DND-41 (cell line): ENCODE measurements at regions not wholly inside any gene's neighbourhood (a gene's known extent, or its start where the extent isn't known, plus 50 kb on each side); places are given as distances from the start of the nearest gene placed in this dataset.

ENCODE experiments used
- ATAC-seq: fragments of 200-7000 bp; cut with Tn5 transposase; 3 replicates; pipeline ENCODE4 v1.9.1; 2021; ENCODE audit warnings: low read depth; ENCODE audit not compliant: insufficient read depth
- DNase-seq: peaks from one replicate; pipeline ENCODE4 v3.0.0-alpha.2; 2020
- H2AFZ ChIP-seq: 2 replicates; pipeline ENCODE4 v1.6.0; 2012; ENCODE audit warnings: low read depth, low read length
- H3K27ac ChIP-seq: 2 replicates; pipeline ENCODE4 v1.5.1; 2012; ENCODE audit warnings: low read length, inconsistent platforms
- H3K27me3 ChIP-seq: fragments of 200-600 bp; sonication (generic); 2 replicates; pipeline ENCODE4 v1.6.0; 2012; ENCODE audit warnings: low read length, mild to moderate bottlenecking, inconsistent platforms; ENCODE audit not compliant: insufficient read depth, poor library complexity
- H3K36me3 ChIP-seq: 2 replicates; pipeline ENCODE4 v1.5.1; 2012; ENCODE audit warnings: low read length, inconsistent platforms; ENCODE audit not compliant: insufficient read depth
- H3K4me1 ChIP-seq: 2 replicates; pipeline ENCODE4 v1.5.1; 2012; ENCODE audit warnings: mild to moderate bottlenecking, low read length; ENCODE audit not compliant: insufficient read depth
- H3K4me2 ChIP-seq: 2 replicates; pipeline ENCODE4 v1.6.0; 2012; ENCODE audit warnings: mild to moderate bottlenecking, moderate library complexity, low read length, inconsistent platforms; ENCODE audit not compliant: insufficient read depth
- H3K4me3 ChIP-seq, 2 experiments: fragments of 200-600 bp in 1 of 2; shearing (Covaris generic) in 1 of 2; 2 replicates each; pipeline ENCODE4 v1.5.1; 2012 to 2016; ENCODE audit warnings: inconsistent platforms in 2 of 2, low read length in 2 of 2, mild to moderate bottlenecking in 2 of 2, low read depth in 1 of 2, moderate library complexity in 1 of 2
- H3K79me2 ChIP-seq: 2 replicates; pipeline ENCODE4 v1.6.0; 2012; ENCODE audit warnings: low read length, inconsistent platforms; ENCODE audit not compliant: insufficient read depth
- H3K9ac ChIP-seq: 2 replicates; pipeline ENCODE4 v1.6.0; 2012; ENCODE audit warnings: low read depth, mild to moderate bottlenecking, inconsistent platforms, low read length, moderate library complexity
- H3K9me3 ChIP-seq: 2 replicates; pipeline ENCODE4 v1.5.1; 2012; ENCODE audit warnings: low read length, moderate library complexity, mild to moderate bottlenecking, inconsistent platforms; ENCODE audit not compliant: insufficient read depth, severe bottlenecking
- H4K20me1 ChIP-seq: 2 replicates; pipeline ENCODE4 v1.6.0; 2012; ENCODE audit warnings: low read length; ENCODE audit not compliant: insufficient read depth
- EZH2 ChIP-seq: IDR thresholded peaks from 3 replicates; pipeline ENCODE4 v1.6.1; 2012; ENCODE audit warnings: borderline replicate concordance, low read depth, mild to moderate bottlenecking, moderate library complexity, low read length, inconsistent platforms; ENCODE audit not compliant: severe bottlenecking
- TF ChIP-seq, protein P1 (sequence below): IDR thresholded peaks from 2 replicates; pipeline ENCODE4 v1.5.1; 2012; ENCODE audit warnings: borderline replicate concordance, low read length, moderate library complexity, mild to moderate bottlenecking; ENCODE audit not compliant: poor library complexity, severe bottlenecking; ENCODE audit errors: extremely low read depth

DNA sequence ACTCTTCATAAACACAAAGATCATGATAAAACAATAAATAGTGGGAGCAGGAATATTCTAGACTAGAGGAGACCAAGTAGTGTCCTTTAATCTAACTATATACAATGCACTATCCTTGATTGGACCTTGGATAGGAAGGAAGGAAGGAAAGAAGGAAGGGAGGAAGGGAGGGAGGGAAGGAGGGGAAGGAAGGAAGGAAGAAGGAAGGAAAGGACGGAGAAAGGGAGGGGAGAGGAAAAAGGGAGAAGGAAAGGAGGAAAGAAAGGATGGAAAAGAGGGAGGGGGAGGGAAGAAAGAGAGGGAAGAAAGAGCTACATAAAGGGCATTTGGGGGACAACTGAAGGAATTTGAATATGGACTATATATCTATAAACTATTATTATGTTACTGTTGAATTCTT is 95.0 kb upstream of the SMARCAD1 start:
- Histone ChIP-seq H3K9ac (no peak overlapping the region), H3K79me2 (no peaks in the 10 kb centered on the region), H2AFZ (no peak overlapping the region), H3K4me1 (no peaks in the 10 kb centered on the region), H3K4me2 (no peak overlapping the region), H3K27me3 (peaks cover 7% of the 10 kb centered on the region), H3K4me3 (no peak overlapping the region), H3K9me3 (no peaks in the 10 kb centered on the region), H3K27ac (no peak overlapping the region), H3K36me3 (no peaks in the 10 kb centered on the region), H4K20me1 (no peaks in the 10 kb centered on the region)
- no peak for DNase-seq
- no peak for TF ChIP-seq EZH2
- TF ChIP-seq, protein P1, sequence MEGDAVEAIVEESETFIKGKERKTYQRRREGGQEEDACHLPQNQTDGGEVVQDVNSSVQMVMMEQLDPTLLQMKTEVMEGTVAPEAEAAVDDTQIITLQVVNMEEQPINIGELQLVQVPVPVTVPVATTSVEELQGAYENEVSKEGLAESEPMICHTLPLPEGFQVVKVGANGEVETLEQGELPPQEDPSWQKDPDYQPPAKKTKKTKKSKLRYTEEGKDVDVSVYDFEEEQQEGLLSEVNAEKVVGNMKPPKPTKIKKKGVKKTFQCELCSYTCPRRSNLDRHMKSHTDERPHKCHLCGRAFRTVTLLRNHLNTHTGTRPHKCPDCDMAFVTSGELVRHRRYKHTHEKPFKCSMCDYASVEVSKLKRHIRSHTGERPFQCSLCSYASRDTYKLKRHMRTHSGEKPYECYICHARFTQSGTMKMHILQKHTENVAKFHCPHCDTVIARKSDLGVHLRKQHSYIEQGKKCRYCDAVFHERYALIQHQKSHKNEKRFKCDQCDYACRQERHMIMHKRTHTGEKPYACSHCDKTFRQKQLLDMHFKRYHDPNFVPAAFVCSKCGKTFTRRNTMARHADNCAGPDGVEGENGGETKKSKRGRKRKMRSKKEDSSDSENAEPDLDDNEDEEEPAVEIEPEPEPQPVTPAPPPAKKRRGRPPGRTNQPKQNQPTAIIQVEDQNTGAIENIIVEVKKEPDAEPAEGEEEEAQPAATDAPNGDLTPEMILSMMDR: no peak
- no peak for ATAC-seq

DNA sequence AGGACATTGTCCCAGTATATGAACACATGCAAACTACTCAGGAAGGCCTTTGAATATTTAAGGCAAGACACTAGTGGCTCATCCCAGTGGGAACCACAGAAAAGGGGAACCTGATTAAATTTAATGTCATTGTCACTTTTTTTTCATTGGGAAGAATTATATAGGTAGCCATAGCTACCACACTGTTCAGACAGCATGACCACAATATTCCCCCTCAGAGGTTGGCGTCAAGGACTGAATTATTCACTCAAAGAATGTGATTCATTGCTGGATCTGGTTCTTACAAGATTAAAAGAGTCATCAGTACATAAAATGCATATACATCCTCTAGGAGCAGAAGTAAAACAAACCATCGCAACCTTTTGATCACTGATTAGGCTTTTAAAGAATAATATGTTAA is 92.0 kb upstream of the SMARCAD1 start:
- ATAC-seq (no peak), DNase-seq (no peak)
- Histone ChIP-seq H3K79me2 (no peaks in the 10 kb centered on the region), H4K20me1 (no peaks in the 10 kb centered on the region), H3K27ac (no peak overlapping the region), H3K36me3 (no peaks in the 10 kb centered on the region), H3K4me3 (no peak overlapping the region), H3K9ac (no peak overlapping the region), H2AFZ (no peak overlapping the region), H3K27me3 (peaks cover 2% of the 10 kb centered on the region), H3K4me2 (no peak overlapping the region), H3K9me3 (no peaks in the 10 kb centered on the region), H3K4me1 (no peaks in the 10 kb centered on the region)
- no peak for TF ChIP-seq EZH2
- TF ChIP-seq, protein P1: no peak

DNA sequence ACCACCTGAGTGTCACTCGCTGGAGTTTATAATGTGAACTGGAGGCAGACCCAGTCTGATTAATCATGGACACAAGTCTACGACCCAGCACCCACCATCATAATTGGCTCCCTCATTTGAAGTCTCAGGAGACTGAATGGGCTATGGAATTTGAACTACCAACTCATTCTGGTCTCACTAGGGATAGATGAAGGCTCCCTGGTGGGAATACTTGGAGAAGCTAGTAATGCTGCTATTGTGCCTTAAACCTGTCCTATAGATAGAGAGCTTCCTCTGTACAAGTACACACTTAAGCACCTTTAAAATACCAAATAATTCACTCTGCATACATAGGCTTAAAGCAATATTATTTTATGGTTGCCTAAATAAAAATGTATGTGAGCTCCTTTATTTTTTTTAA is 90.8 kb upstream of the SMARCAD1 start:
- H3K36me3 ChIP-seq: no peaks in the 10 kb centered on the region
- H3K4me1 ChIP-seq: no peaks in the 10 kb centered on the region
- no peaks in the 10 kb centered on the region for H3K9me3 ChIP-seq
- no peaks in the 10 kb centered on the region for H4K20me1 ChIP-seq
- no peak for DNase-seq
- no peak overlapping the region for H2AFZ ChIP-seq
- no peak overlapping the region for H3K4me3 ChIP-seq
- no peak for ATAC-seq
- TF ChIP-seq, protein P1: no peak
- TF ChIP-seq EZH2: no peak
- peaks cover 2% of the 10 kb centered on the region for H3K27me3 ChIP-seq
- H3K9ac ChIP-seq: no peak overlapping the region
- H3K27ac ChIP-seq: no peak overlapping the region
- H3K79me2 ChIP-seq: no peaks in the 10 kb centered on the region
- H3K4me2 ChIP-seq: no peak overlapping the region

DNA sequence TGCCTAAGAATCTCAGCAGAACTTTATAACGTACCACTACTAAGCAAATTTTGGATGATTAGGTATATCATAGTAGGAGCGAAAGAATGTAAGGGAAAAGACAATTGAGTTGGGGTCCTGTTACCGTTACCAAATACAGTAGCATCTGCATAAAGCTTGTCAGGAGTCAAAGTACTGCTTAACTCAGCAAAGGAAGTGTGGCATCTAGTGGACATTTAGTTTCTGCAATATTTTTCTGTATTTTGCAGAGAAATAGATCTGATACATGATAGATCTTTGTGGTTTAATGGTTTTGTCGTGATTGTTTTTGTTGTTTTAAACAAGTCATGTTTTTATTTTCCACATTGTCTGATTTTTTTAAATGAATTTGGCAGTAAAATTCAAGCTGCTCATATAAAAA is 81.0 kb upstream of the SMARCAD1 start:
- Histone ChIP-seq H3K4me1 (no peaks in the 10 kb centered on the region), H2AFZ (no peak overlapping the region), H3K36me3 (no peaks in the 10 kb centered on the region), H3K27ac (no peak overlapping the region), H3K79me2 (no peaks in the 10 kb centered on the region), H4K20me1 (no peaks in the 10 kb centered on the region), H3K9me3 (no peaks in the 10 kb centered on the region), H3K4me2 (no peak overlapping the region), H3K4me3 (no peak overlapping the region), H3K27me3 (peaks cover 3% of the 10 kb centered on the region), H3K9ac (no peak overlapping the region)
- DNase-seq: no peak
- ATAC-seq: no peak
- TF ChIP-seq EZH2: no peak
- TF ChIP-seq, protein P1: peak; percentile 29
